Stimulated activated CD8-positive, alpha-beta memory T cell treated with anti-CD3 and anti-CD28 coated beads, Interleukin-4, amount 100 ng/mL, for 24 hours (primary cell): ENCODE measurements at regions not wholly inside any gene's neighbourhood (a gene's known extent, or its start where the extent isn't known, plus 50 kb on each side); places are given as distances from the start of the nearest gene placed in this dataset.

ENCODE experiments used
- DNase-seq: peaks from one replicate; pipeline ENCODE4 v3.0.0-alpha.2; 2020; ENCODE audit warnings: low read depth

DNA sequence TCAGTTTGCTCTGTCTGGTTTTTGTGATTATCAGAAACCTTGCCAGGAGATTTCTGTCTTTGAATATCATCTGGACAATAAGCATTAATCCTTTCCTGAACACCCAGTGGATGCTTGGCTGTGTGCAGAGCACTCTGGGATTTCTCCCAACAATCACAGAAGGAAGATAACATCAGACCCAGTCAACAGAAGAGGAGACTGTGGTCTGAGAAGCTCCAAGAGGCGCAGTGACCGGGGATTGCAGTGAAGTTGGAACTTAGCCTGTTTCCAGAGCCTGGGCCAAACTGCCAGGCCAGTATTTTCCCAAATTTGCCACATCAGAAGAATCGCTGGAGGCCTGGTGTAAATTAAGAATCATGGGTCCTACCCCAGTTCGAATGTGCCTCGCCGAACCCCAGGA lies 264.7 kb downstream of the C16orf95 start:
- DNase-seq: no peak

- no peak for DNase-seq
Observed at GRCh38 chr16:87053016-87053982, 263.9 kb downstream of the C16orf95 start.

DNA sequence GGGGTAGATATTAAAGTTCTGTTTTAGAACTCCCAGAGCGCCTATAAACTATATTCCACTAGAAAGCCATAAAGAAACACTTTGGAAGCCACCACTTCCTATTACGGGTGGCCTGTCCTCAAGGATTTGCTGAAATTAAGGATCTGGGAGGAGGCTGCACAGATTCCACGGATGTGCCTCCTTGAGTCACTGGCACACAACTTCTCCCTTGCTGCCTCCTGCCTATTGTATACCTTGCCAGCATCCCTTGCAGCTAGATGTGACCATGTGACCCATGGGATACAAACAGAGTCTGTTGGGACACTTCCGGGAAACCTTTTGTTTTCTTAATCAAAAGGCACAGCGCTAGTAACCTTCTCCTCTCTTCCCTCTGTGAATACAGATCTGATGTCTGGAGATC lies 263.0 kb downstream of the C16orf95 start:
- DNase-seq: no peak

DNA sequence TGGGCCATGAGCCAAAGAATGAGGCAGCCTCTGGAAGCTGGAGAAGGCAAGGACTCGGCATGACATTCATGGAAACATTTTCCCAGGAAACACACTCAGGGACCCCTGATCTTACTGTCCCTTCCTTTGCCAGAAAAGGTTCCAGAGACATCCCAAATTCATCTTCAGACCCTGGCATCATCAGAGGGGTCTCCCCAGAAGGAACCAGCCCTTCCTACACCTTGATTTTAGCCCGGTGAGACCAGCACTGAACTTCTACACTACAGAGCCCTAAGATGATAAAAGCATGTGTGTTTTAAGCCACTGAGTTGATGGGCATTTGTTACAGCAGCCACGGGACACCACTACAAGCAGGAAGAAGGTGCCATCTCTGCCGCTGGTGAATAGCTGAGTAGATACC lies 262.3 kb downstream of the C16orf95 start:
- no peak for DNase-seq

- no peak for DNase-seq
Observed at GRCh38 chr16:87056083-87056482, 261.1 kb downstream of the C16orf95 start.

- no peak for DNase-seq
Observed at GRCh38 chr16:87056551-87056950, 260.6 kb downstream of the C16orf95 start.

GRCh38 chr16:87057211-87057881 lies 259.8 kb downstream of the C16orf95 start:
- no peak for DNase-seq

GRCh38 chr16:87057951-87058560 lies 259.1 kb downstream of the C16orf95 start:
- no peak for DNase-seq

GRCh38 chr16:87058728-87059250 lies 258.4 kb downstream of the C16orf95 start:
- no peak for DNase-seq

GRCh38 chr16:87060034-87060986 lies 256.9 kb downstream of the C16orf95 start:
- DNase-seq: no peak

- no peak for DNase-seq
Observed at GRCh38 chr16:87061243-87061920, 255.8 kb downstream of the C16orf95 start.

- DNase-seq: peak; percentile 34
Observed at GRCh38 chr16:87062569-87063442, 254.4 kb downstream of the C16orf95 start.

- DNase-seq: no peak
Observed at GRCh38 chr16:87063543-87063942, 253.6 kb downstream of the C16orf95 start.

DNA sequence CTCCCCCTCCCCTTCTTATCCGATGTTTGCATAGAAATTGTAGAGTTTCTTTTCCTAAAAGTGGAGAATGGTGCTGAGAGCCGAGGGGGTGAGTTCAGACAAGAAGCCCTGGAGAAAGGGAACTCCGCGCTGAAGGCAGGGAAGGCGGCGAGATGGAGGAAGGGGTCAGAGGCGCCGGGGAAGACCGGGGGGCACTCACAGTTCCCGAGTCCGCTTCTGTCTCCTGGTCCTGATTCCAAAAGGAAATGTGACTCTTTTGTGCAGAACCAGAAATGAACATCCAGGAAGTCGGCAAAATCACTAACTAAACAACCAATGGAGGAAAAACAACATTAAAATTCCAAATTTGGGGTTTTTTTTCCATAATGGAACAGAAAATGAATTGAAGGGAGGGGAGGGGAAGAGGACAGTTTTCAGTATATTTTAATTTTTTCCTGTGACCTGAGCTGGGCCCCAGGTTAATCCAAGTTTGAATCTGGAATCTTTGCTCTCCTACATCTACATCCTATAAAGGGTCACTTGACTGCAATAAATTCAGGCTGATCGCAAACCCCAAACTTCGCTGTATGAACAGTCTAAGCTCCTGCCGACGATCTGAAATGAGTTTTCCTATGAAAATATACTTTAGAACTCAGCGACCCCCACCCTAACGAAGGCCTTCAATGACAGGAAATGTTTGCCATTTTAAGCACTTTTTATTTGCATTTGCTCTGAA lies 252.3 kb downstream of the C16orf95 start:
- no peak for DNase-seq

GRCh38 chr16:87065446-87066132 lies 251.6 kb downstream of the C16orf95 start:
- no peak for DNase-seq

GRCh38 chr16:87066133-87067002 lies 250.8 kb downstream of the C16orf95 start:
- DNase-seq: no peak

GRCh38 chr16:87067003-87067556 lies 250.1 kb downstream of the C16orf95 start:
- DNase-seq: no peak
